ENCODE measurements at regions not wholly inside any gene's neighbourhood (a gene's known extent, or its start where the extent isn't known, plus 50 kb on each side); places are given as distances from the start of the nearest gene placed in this dataset.

- no peak for TF ChIP-seq CTCF (IDR thresholded peaks at IDR 0.05; ENCODE audit: poor library complexity)
- TF ChIP-seq EZH2 (IDR thresholded peaks at IDR 0.05; ENCODE audit: borderline replicate concordance), result no peak
- TF ChIP-seq EZH2phosphoT487 (IDR thresholded peaks at IDR 0.05; ENCODE audit: low read depth, severe bottlenecking, unreplicated experiment), result no peak
Observed at GRCh38 chr20:57104113-57104512, 162.3 kb downstream of the BMP7 start.
